ENCODE measurements at regions not wholly inside any gene's neighbourhood (a gene's known extent, or its start where the extent isn't known, plus 50 kb on each side); places are given as distances from the start of the nearest gene placed in this dataset.
"Not testable (repeated sequence)": the region's sequence is repeated elsewhere in the genome, so short reads cannot be mapped to it uniquely, and the experiment has no call there.

DNA sequence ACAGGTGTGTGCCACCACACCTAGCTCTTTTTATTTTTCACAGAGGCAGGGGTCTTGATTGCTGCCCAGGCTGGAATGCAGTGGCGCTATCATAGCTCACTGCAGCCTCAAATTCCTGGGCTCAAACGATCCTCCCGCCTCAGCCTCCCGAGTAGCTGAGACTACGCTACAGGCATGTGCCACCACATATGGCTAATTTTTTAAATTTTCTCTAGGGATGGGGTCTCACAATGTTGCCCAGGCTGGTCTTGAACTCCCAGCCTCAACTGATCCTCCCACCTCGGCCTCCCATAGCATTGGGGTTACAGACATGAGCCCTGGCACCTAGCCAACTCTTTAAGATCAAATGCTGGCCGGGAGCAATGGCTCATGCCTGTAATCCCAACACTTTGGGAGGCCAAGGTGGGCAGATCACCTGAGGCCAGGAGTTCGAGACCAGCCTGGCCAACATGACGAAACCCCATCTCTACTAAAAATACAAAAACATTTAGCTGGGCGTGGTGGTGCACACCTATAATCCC is 50.6 kb upstream of the MYL10 start:
- H2AFZ ChIP-seq (ENCODE audit: low read depth, low read length); H3K4me2 ChIP-seq (ENCODE audit: insufficient read depth, low read length); H3K9ac ChIP-seq (ENCODE audit: low read depth, low read length); H3K4me3 ChIP-seq (ENCODE audit: low read depth in 1 of 2, low read length in 2 of 2); H3K36me3 ChIP-seq (ENCODE audit: insufficient read depth, low read length); H3K79me2 ChIP-seq (ENCODE audit: insufficient read depth, low read length); H3K4me1 ChIP-seq (ENCODE audit: insufficient read depth, low read length); H3K27ac ChIP-seq (ENCODE audit: low read length); H3K27me3 ChIP-seq (ENCODE audit: insufficient read depth, low read length, poor library complexity); ATAC-seq (ENCODE audit: insufficient read depth, low read depth); H4K20me1 ChIP-seq (ENCODE audit: insufficient read depth, low read length); H3K9me3 ChIP-seq (ENCODE audit: insufficient read depth, low read length, severe bottlenecking); DNase-seq: not testable (repeated sequence)

DNA sequence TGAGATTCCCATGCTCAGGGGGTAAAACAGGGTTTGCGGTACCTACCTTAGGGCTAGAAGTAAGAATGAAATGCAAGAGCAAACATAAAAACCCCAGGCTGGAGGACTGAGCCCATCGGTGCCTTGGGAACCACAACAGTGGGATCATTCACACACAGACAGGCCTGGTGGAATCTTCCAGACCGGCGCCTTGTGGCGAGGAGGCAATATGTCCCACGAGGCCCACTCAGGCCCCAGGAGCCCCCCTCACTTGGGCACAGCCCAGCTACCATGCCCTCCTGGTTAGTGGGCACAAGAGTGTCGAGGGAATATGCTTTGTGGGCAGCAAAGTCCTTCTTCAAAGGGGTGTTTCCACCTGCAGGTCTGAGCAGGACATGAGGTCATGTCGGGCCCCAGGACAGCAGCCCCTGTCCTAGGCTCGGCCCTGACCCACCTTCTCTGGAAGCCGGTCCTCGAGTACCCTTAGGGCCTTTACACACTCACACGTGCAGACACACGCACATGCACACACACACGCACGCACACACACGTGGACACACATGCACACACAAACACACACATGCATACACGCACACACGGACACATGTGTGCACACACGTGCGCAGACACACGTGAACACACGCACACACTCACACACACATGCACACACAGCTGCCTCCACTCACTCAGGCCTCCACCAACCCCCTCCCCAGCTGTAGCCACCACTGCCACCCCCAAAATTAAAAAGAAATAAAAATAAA is 51.5 kb upstream of the MYL10 start:
- Histone ChIP-seq H3K4me2 (ENCODE audit: insufficient read depth, low read length) (no peak overlapping the region), H3K9ac (ENCODE audit: low read depth, low read length) (no peak overlapping the region), H3K79me2 (ENCODE audit: insufficient read depth, low read length) (no peaks in the 10 kb centered on the region), H3K27ac (ENCODE audit: low read length) (no peak overlapping the region), H3K4me1 (ENCODE audit: insufficient read depth, low read length) (no peaks in the 10 kb centered on the region), H3K4me3 (ENCODE audit: low read depth in 1 of 2, low read length in 2 of 2) (no peak overlapping the region), H3K36me3 (ENCODE audit: insufficient read depth, low read length) (no peaks in the 10 kb centered on the region), H3K27me3 (ENCODE audit: insufficient read depth, low read length, poor library complexity) (peaks cover 2% of the 10 kb centered on the region), H4K20me1 (ENCODE audit: insufficient read depth, low read length) (no peaks in the 10 kb centered on the region; the same call in 1 of the 2 replicates), H2AFZ (ENCODE audit: low read depth, low read length) (no peak overlapping the region), H3K9me3 (ENCODE audit: insufficient read depth, low read length, severe bottlenecking) (no peaks in the 10 kb centered on the region)
- ATAC-seq (ENCODE audit: insufficient read depth, low read depth) (no peak), DNase-seq (no peak)
- TF ChIP-seq, protein P1, sequence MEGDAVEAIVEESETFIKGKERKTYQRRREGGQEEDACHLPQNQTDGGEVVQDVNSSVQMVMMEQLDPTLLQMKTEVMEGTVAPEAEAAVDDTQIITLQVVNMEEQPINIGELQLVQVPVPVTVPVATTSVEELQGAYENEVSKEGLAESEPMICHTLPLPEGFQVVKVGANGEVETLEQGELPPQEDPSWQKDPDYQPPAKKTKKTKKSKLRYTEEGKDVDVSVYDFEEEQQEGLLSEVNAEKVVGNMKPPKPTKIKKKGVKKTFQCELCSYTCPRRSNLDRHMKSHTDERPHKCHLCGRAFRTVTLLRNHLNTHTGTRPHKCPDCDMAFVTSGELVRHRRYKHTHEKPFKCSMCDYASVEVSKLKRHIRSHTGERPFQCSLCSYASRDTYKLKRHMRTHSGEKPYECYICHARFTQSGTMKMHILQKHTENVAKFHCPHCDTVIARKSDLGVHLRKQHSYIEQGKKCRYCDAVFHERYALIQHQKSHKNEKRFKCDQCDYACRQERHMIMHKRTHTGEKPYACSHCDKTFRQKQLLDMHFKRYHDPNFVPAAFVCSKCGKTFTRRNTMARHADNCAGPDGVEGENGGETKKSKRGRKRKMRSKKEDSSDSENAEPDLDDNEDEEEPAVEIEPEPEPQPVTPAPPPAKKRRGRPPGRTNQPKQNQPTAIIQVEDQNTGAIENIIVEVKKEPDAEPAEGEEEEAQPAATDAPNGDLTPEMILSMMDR (IDR thresholded peaks at IDR 0.05; ENCODE audit: borderline replicate concordance, extremely low read depth, low read length, poor library complexity, severe bottlenecking) = no peak
- TF ChIP-seq EZH2 (IDR thresholded peaks at IDR 0.05; ENCODE audit: borderline replicate concordance, low read depth, low read length, severe bottlenecking) = no peak

DNA sequence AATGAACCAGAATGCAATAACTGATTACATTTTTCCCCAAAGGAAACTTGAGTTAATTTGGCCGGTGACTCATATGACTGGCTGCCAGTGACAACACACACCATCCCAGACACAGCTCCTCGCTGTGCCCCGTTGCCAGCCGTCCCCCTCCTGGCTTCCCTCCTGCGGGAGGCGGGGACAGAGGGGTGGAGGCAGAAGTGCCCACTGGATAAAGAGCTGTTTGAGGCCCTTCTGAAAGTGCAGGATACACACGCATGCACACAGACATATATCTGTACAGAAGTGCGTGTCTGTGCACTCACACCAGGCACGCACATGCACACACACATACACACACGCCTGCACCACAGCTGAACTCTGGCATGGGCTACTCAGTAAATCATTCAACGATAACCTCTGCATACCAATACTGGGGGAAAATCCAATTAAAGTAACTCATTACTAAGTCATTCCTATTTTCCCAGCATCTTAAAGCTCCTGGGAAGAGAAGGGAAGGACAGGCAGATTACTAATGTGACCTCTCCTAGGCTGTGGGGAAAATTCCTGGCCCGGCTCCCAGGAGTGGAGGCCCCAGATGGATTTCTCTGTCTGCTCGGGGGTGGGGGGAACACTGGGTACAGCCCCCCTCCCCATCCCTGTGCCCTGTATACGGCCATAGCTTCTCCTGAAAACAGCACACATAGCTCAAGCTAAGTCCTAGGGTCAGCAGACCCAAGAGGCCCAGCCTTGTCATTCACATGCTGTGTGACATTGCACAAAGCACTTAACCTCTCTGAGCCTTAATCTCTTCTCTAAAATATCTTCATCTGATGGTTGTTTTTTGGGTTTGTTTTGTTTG is 52.3 kb upstream of the MYL10 start:
- no peak overlapping the region for H3K27ac ChIP-seq (ENCODE audit: low read length)
- peaks cover 2% of the 10 kb centered on the region for H3K27me3 ChIP-seq (ENCODE audit: insufficient read depth, low read length, poor library complexity)
- H3K9ac ChIP-seq (ENCODE audit: low read depth, low read length) = no peak overlapping the region
- no peaks in the 10 kb centered on the region for H3K4me1 ChIP-seq (ENCODE audit: insufficient read depth, low read length)
- no peaks in the 10 kb centered on the region for H3K36me3 ChIP-seq (ENCODE audit: insufficient read depth, low read length)
- H3K4me3 ChIP-seq (ENCODE audit: low read depth in 1 of 2, low read length in 2 of 2) = no peak overlapping the region
- no peaks in the 10 kb centered on the region for H3K79me2 ChIP-seq (ENCODE audit: insufficient read depth, low read length)
- H2AFZ ChIP-seq (ENCODE audit: low read depth, low read length) = no peak overlapping the region
- DNase-seq (no peak), ATAC-seq (ENCODE audit: insufficient read depth, low read depth) (no peak)
- no peaks in the 10 kb centered on the region; the same call in 1 of the 2 replicates for H4K20me1 ChIP-seq (ENCODE audit: insufficient read depth, low read length)
- TF ChIP-seq, protein P1 (IDR thresholded peaks at IDR 0.05; ENCODE audit: borderline replicate concordance, extremely low read depth, low read length, poor library complexity, severe bottlenecking) = no peak
- TF ChIP-seq EZH2 (IDR thresholded peaks at IDR 0.05; ENCODE audit: borderline replicate concordance, low read depth, low read length, severe bottlenecking) = no peak
- H3K9me3 ChIP-seq (ENCODE audit: insufficient read depth, low read length, severe bottlenecking) = no peaks in the 10 kb centered on the region
- H3K4me2 ChIP-seq (ENCODE audit: insufficient read depth, low read length) = no peak overlapping the region

DNA sequence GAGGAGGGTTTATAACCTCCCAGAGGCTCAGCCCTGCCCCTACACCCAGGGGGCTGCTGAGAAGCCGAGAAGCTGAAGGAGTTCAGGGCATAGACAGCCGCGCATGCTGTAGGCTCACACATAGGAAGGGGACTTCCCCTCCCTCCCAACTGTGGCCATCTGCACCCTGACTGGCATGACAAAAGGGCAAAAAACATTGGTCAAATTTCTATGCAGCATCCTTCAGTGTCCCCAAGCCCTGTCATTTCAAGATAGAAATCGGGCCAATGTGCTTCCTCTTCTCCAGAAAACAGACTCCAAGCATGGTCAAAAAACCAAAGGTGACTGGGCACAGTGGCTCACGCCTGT is 55.9 kb upstream of the MYL10 start:
- no peak for DNase-seq

More for the DNA sequence above, 55.9 kb upstream of the MYL10 start:
- no peak overlapping the region for H3K4me2 ChIP-seq (ENCODE audit: insufficient read depth, low read length)
- no peaks in the 10 kb centered on the region for H3K36me3 ChIP-seq (ENCODE audit: insufficient read depth, low read length)
- TF ChIP-seq EZH2 (IDR thresholded peaks at IDR 0.05; ENCODE audit: borderline replicate concordance, low read depth, low read length, severe bottlenecking) = no peak
- TF ChIP-seq, protein P1 (IDR thresholded peaks at IDR 0.05; ENCODE audit: borderline replicate concordance, extremely low read depth, low read length, poor library complexity, severe bottlenecking) = no peak
- H3K9me3 ChIP-seq (ENCODE audit: insufficient read depth, low read length, severe bottlenecking) = no peaks in the 10 kb centered on the region
- peaks cover 12% of the 10 kb centered on the region for H3K4me1 ChIP-seq (ENCODE audit: insufficient read depth, low read length)
- H3K4me3 ChIP-seq (ENCODE audit: low read depth in 1 of 2, low read length in 2 of 2) = no peak overlapping the region
- H3K79me2 ChIP-seq (ENCODE audit: insufficient read depth, low read length) = no peaks in the 10 kb centered on the region
- no peak overlapping the region for H2AFZ ChIP-seq (ENCODE audit: low read depth, low read length)
- H3K9ac ChIP-seq (ENCODE audit: low read depth, low read length) = no peak overlapping the region
- H3K27me3 ChIP-seq (ENCODE audit: insufficient read depth, low read length, poor library complexity) = no peaks in the 10 kb centered on the region
- no peaks in the 10 kb centered on the region; the same call in 1 of the 2 replicates for H4K20me1 ChIP-seq (ENCODE audit: insufficient read depth, low read length)
- ATAC-seq (ENCODE audit: insufficient read depth, low read depth) = no peak
- no peak overlapping the region for H3K27ac ChIP-seq (ENCODE audit: low read length)

Measured in DND-41 (cell line).